IMR-90 (cell line): ENCODE measurements at regions not wholly inside any gene's neighbourhood (a gene's known extent, or its start where the extent isn't known, plus 50 kb on each side); places are given as distances from the start of the nearest gene placed in this dataset.

Source experiments
- ATAC-seq: fragments of 200-7000 bp; cut with Tn5 transposase; 2 replicates; pipeline ENCODE4 v1.9.1; 2020; ENCODE audit warnings: low read depth, mild to moderate bottlenecking, moderate library complexity
- BruUV-seq: library from RNA; stranded (reverse); fragments of 400-500 nt; replicated peaks from 2 replicates; lab custom pipeline; 2021; lab: Mats Ljungman, UMichigan
- CTCF ChIA-PET: fragments of 300-600 bp; formaldehyde crosslinking; extraction: SDS; loops from one replicate; lab custom pipeline; 2021; ENCODE audit warnings: antibody characterized with exemption; lab: Yijun Ruan, JAX
- POLR2A ChIA-PET: fragments of 300-600 bp; sonication (Branson Sonifier 250); formaldehyde crosslinking; loops from one replicate; lab custom pipeline; 2022; ENCODE audit warnings: antibody characterized with exemption; ENCODE audit not compliant: unreplicated experiment; lab: Charles Lee
- DNase-seq: peaks from one replicate; pipeline ENCODE4 v3.0.0; 2013
- H2AFZ ChIP-seq: replicated peaks from 2 replicates; pipeline ENCODE3; 2013; ENCODE audit warnings: low read length, mild to moderate bottlenecking; ENCODE audit not compliant: poor library complexity
- H2AK5ac ChIP-seq: 2 replicates; pipeline ENCODE4 v1.6.1; 2013; ENCODE audit warnings: low read depth, low read length, inconsistent platforms
- H2AK9ac ChIP-seq: replicated peaks from 2 replicates; pipeline ENCODE3; 2013; ENCODE audit warnings: mild to moderate bottlenecking, low read depth, low read length, moderate library complexity; ENCODE audit not compliant: poor library complexity
- H2BK120ac ChIP-seq: 2 replicates; pipeline ENCODE4 v1.6.1; 2013; ENCODE audit warnings: low read depth, low read length, inconsistent platforms
- H2BK15ac ChIP-seq: 3 replicates; pipeline ENCODE4 v1.6.1; 2013; ENCODE audit warnings: low read depth, low read length, inconsistent platforms
- H2BK20ac ChIP-seq: 2 replicates; pipeline ENCODE4 v1.6.1; 2013; ENCODE audit warnings: low read depth, mild to moderate bottlenecking, inconsistent platforms, low read length, moderate library complexity
- H2BK5ac ChIP-seq: 2 replicates; pipeline ENCODE4 v1.6.1; 2013; ENCODE audit warnings: mild to moderate bottlenecking, low read depth, low read length, inconsistent platforms; ENCODE audit not compliant: poor library complexity, severe bottlenecking
- H3K14ac ChIP-seq: replicated peaks from 2 replicates; pipeline ENCODE4 v1.6.1; 2013; ENCODE audit warnings: low read depth, low read length, inconsistent platforms
- H3K18ac ChIP-seq: 2 replicates; pipeline ENCODE4 v1.6.1; 2013; ENCODE audit warnings: low read depth, low read length, control low read depth
- H3K23ac ChIP-seq: 2 replicates; pipeline ENCODE4 v1.6.1; 2013; ENCODE audit warnings: low read depth, low read length, inconsistent platforms
- H3K27ac ChIP-seq: 2 replicates; pipeline ENCODE4 v1.5.1; 2013; ENCODE audit warnings: mild to moderate bottlenecking, control low read depth, low read length; ENCODE audit not compliant: insufficient read depth
- H3K27me3 ChIP-seq: 2 replicates; pipeline ENCODE4 v1.6.1; 2013; ENCODE audit warnings: low read length; ENCODE audit not compliant: control insufficient read depth, insufficient read depth
- H3K36me3 ChIP-seq: 2 replicates; pipeline ENCODE4 v1.6.1; 2013; ENCODE audit warnings: low read length, mixed read lengths; ENCODE audit not compliant: control insufficient read depth, insufficient read depth
- H3K4ac ChIP-seq: 2 replicates; pipeline ENCODE4 v1.6.1; 2013; ENCODE audit warnings: low read depth, low read length, inconsistent platforms
- H3K4me1 ChIP-seq: 2 replicates; pipeline ENCODE4 v1.6.1; 2013; ENCODE audit warnings: low read length, mixed read lengths; ENCODE audit not compliant: control insufficient read depth, insufficient read depth
- H3K4me2 ChIP-seq: 2 replicates; pipeline ENCODE4 v1.6.1; 2013; ENCODE audit warnings: low read depth, mild to moderate bottlenecking, control low read depth, low read length, moderate library complexity
- H3K4me3 ChIP-seq: 2 replicates; pipeline ENCODE4 v1.5.1; 2013; ENCODE audit warnings: low read depth, mild to moderate bottlenecking, control low read depth, low read length, moderate library complexity; ENCODE audit not compliant: insufficient read depth
- H3K56ac ChIP-seq: 2 replicates; pipeline ENCODE4 v1.6.1; 2013; ENCODE audit warnings: low read length, inconsistent platforms; ENCODE audit not compliant: insufficient read depth; ENCODE audit errors: extremely low read depth
- H3K79me1 ChIP-seq, 2 experiments: 2 replicates each; pipeline ENCODE4 v1.6.1; 2013; ENCODE audit warnings: low read length in 2 of 2, inconsistent platforms in 1 of 2, low read depth in 1 of 2
- H3K9ac ChIP-seq: 2 replicates; pipeline ENCODE4 v1.6.1; 2013; ENCODE audit warnings: low read depth, low read length, control low read depth
- H3K9me1 ChIP-seq: 2 replicates; pipeline ENCODE4 v1.6.1; 2013; ENCODE audit warnings: low read length, inconsistent platforms; ENCODE audit not compliant: insufficient read depth
- H3K9me3 ChIP-seq: 2 replicates; pipeline ENCODE4 v1.6.1; 2013; ENCODE audit warnings: low read length; ENCODE audit not compliant: control insufficient read depth, insufficient read depth
- H4K20me1 ChIP-seq: 2 replicates; pipeline ENCODE4 v1.6.1; 2013; ENCODE audit warnings: low read length, inconsistent platforms; ENCODE audit not compliant: insufficient read depth
- H4K5ac ChIP-seq: 2 replicates; pipeline ENCODE4 v1.6.1; 2013; ENCODE audit warnings: mild to moderate bottlenecking, low read depth, low read length, control low read depth
- H4K8ac ChIP-seq, 2 experiments: 2 replicates each; pipeline ENCODE4 v1.6.1; 2013; ENCODE audit warnings: low read depth in 2 of 2, low read length in 2 of 2, control low read depth in 1 of 2, inconsistent platforms in 1 of 2
- H4K91ac ChIP-seq: 2 replicates; pipeline ENCODE4 v1.6.1; 2013; ENCODE audit warnings: low read depth, low read length, inconsistent platforms; ENCODE audit not compliant: insufficient read depth
- FOS ChIP-seq: fragments of 150-350 bp; IDR thresholded peaks from 2 replicates; pipeline ENCODE4 v1.6.1; 2016; ENCODE audit warnings: low read depth, low read length
- WGBS, 2 experiments: methylation state at CpG; one replicate each; pipeline versions ENCODE4 v1.1.5 to v1.1.7; 2013; ENCODE audit warnings: missing lambda C conversion rate in 2 of 2; ENCODE audit not compliant: insufficient read length in 1 of 2; ENCODE audit errors: extremely low coverage in 2 of 2; 5-methylcytosine and 5-hydroxymethylcytosine counted together
- dilution Hi-C: fragments of 300-500 bp; cut with HindIII; formaldehyde crosslinking; loops from one replicate; pipeline ENCODE4 v1.14.3; 2018; ENCODE audit warnings: low sequenced_read_pairs; ENCODE audit not compliant: unreplicated experiment
- in situ Hi-C: fragments of 300-500 bp; cut with MboI; formaldehyde crosslinking; loops from 3 replicates; pipeline ENCODE4 v1.14.3; 2019; ENCODE audit warnings: low sequenced_read_pairs, inconsistent platforms, mixed read lengths
- intact Hi-C: fragments of 100-400 bp; cut with micrococcal nuclease; formaldehyde crosslinking; loops from 2 replicates; pipeline ENCODE4 v1.10.0; 2022

GRCh38 chr3:104738271-104738670 is 628.4 kb upstream of the ALCAM start:
- Histone ChIP-seq H2BK15ac (no peak overlapping the region), H3K14ac (no peak overlapping the region), H4K20me1 (no peaks in the 10 kb centered on the region), H2BK20ac (no peak overlapping the region), H4K5ac (no peak overlapping the region), H3K4me1 (no peaks in the 10 kb centered on the region), H3K79me1 (no peaks in the 10 kb centered on the region), H2BK120ac (no peak overlapping the region), H3K18ac (no peak overlapping the region), H3K27ac (no peak overlapping the region), H3K9me3 (no peaks in the 10 kb centered on the region), H3K23ac (no peak overlapping the region), H2AK9ac (no peak overlapping the region), H3K9me1 (peaks cover 2% of the 10 kb centered on the region; the same call in 1 of the 2 replicates), H4K91ac (no peak overlapping the region), H3K9ac (no peak overlapping the region), H3K56ac (no peak overlapping the region), H2AK5ac (no peak overlapping the region), H2BK5ac (no peak overlapping the region), H3K36me3 (no peaks in the 10 kb centered on the region), H2AFZ (no peak overlapping the region), H3K4me3 (no peak overlapping the region), H3K27me3 (no peaks in the 10 kb centered on the region), H3K4me2 (no peak overlapping the region), H3K4ac (no peak overlapping the region), H4K8ac (no peak overlapping the region)
- WGBS, 2 experiments = no CpG with 5 or more reads among the region's 2 CpGs
- no peak for TF ChIP-seq FOS
- BruUV-seq = no TSS peak
- DNase-seq = peak; percentile 16
- dilution Hi-C loops (no loop called here), intact Hi-C loops (no loop called here), in situ Hi-C loops (no loop called here)
- CTCF ChIA-PET = no interaction called here
- no peak for ATAC-seq
- POLR2A ChIA-PET = no interaction called here
